ENCODE measurements at regions not wholly inside any gene's neighbourhood (a gene's known extent, or its start where the extent isn't known, plus 50 kb on each side); places are given as distances from the start of the nearest gene placed in this dataset.
A peak's percentile ranks its signal among the peaks of the same experiment; 100 is the strongest.

GRCh38 chr4:74590476-74590875, 145.5 kb downstream of the AREG start:
- no peak overlapping the region for H2AFZ ChIP-seq (ENCODE audit: insufficient read depth, low read length, poor library complexity)
- H3K27me3 ChIP-seq (ENCODE audit: insufficient read depth, low read length) = no peaks in the 10 kb centered on the region
- H3K27ac ChIP-seq (ENCODE audit: low read depth, low read length) = no peak overlapping the region
- no peak overlapping the region for H3K18ac ChIP-seq (ENCODE audit: low read length)
- H3K9me3 ChIP-seq (ENCODE audit: insufficient read depth, low read depth, low read length) = no peaks in the 10 kb centered on the region
- no peak for DNase-seq
- H3K79me2 ChIP-seq (ENCODE audit: control insufficient read depth, insufficient read depth, low read length, poor library complexity) = no peaks in the 10 kb centered on the region
- no peak overlapping the region for H3K4ac ChIP-seq (ENCODE audit: low read depth, low read length)
- H4K8ac ChIP-seq (ENCODE audit: low read depth, low read length) = no peak overlapping the region
- H3K4me3 ChIP-seq (ENCODE audit: low read depth, low read length) = no peak overlapping the region
- no peak overlapping the region for H2BK5ac ChIP-seq (ENCODE audit: low read depth, low read length, poor library complexity)
- no peak overlapping the region for H2AK5ac ChIP-seq (ENCODE audit: low read length)
- H3K23ac ChIP-seq (ENCODE audit: low read length) = no peak overlapping the region
- H2BK120ac ChIP-seq (ENCODE audit: insufficient read depth, low read length, poor library complexity) = no peak overlapping the region
- no peak overlapping the region for H4K12ac ChIP-seq (ENCODE audit: low read depth, low read length)
- no peak overlapping the region for H4K91ac ChIP-seq (ENCODE audit: low read depth, low read length)
- H3K4me2 ChIP-seq (ENCODE audit: low read length) = no peak overlapping the region
- H3K4me1 ChIP-seq (ENCODE audit: control insufficient read depth in 1 of 2, insufficient read depth in 2 of 2, low read length in 2 of 2) = no peaks in the 10 kb centered on the region
- H2BK12ac ChIP-seq (ENCODE audit: low read length) = no peak overlapping the region
- no peak overlapping the region for H3K14ac ChIP-seq (ENCODE audit: low read length)
- H3K79me1 ChIP-seq (ENCODE audit: low read length) = no peaks in the 10 kb centered on the region
- no peak overlapping the region for H3K9ac ChIP-seq (ENCODE audit: low read length)
- H3K36me3 ChIP-seq (ENCODE audit: control insufficient read depth in 1 of 2, insufficient read depth in 2 of 2, low read length in 2 of 2) = no peaks in the 10 kb centered on the region

GRCh38 chr4:74598611-74599325, 153.8 kb downstream of the AREG start:
- WGBS (ENCODE audit: extremely low coverage, insufficient coverage, insufficient read length) = no CpG with 5 or more reads among the region's 4 CpGs
- Histone ChIP-seq H3K4ac (ENCODE audit: low read depth, low read length) (no peak overlapping the region), H3K9me3 (ENCODE audit: insufficient read depth, low read depth, low read length) (peaks cover 6% of the 10 kb centered on the region), H3K79me1 (ENCODE audit: low read length) (no peaks in the 10 kb centered on the region), H3K18ac (ENCODE audit: low read length) (no peak overlapping the region), H3K23ac (ENCODE audit: low read length) (no peak overlapping the region), H4K91ac (ENCODE audit: low read depth, low read length) (no peak overlapping the region), H3K4me2 (ENCODE audit: low read length) (no peak overlapping the region), H2AK5ac (ENCODE audit: low read length) (no peak overlapping the region), H3K27ac (ENCODE audit: low read depth, low read length) (no peak overlapping the region), H2BK5ac (ENCODE audit: low read depth, low read length, poor library complexity) (no peak overlapping the region), H2BK120ac (ENCODE audit: insufficient read depth, low read length, poor library complexity) (no peak overlapping the region), H3K27me3 (ENCODE audit: insufficient read depth, low read length) (no peaks in the 10 kb centered on the region), H3K79me2 (ENCODE audit: control insufficient read depth, insufficient read depth, low read length, poor library complexity) (no peaks in the 10 kb centered on the region), H3K9ac (ENCODE audit: low read length) (no peak overlapping the region), H3K4me1 (ENCODE audit: control insufficient read depth in 1 of 2, insufficient read depth in 2 of 2, low read length in 2 of 2) (no peaks in the 10 kb centered on the region), H4K8ac (ENCODE audit: low read depth, low read length) (no peak overlapping the region), H2AFZ (ENCODE audit: insufficient read depth, low read length, poor library complexity) (no peak overlapping the region), H4K12ac (ENCODE audit: low read depth, low read length) (no peak overlapping the region), H2BK12ac (ENCODE audit: low read length) (no peak overlapping the region), H3K14ac (ENCODE audit: low read length) (no peak overlapping the region), H3K36me3 (ENCODE audit: control insufficient read depth in 1 of 2, insufficient read depth in 2 of 2, low read length in 2 of 2) (no peaks in the 10 kb centered on the region), H3K4me3 (ENCODE audit: low read depth, low read length) (no peak overlapping the region)
- DNase-seq = peak in 1 of 2 donors; percentile 8

- H3K4me1 ChIP-seq (ENCODE audit: control insufficient read depth in 1 of 2, insufficient read depth in 2 of 2, low read length in 2 of 2) = no peaks in the 10 kb centered on the region
- H3K4ac ChIP-seq (ENCODE audit: low read depth, low read length) = no peak overlapping the region
- H3K14ac ChIP-seq (ENCODE audit: low read length) = no peak overlapping the region
- no peak overlapping the region for H3K18ac ChIP-seq (ENCODE audit: low read length)
- no peak overlapping the region for H3K23ac ChIP-seq (ENCODE audit: low read length)
- H4K8ac ChIP-seq (ENCODE audit: low read depth, low read length) = no peak overlapping the region
- H3K27me3 ChIP-seq (ENCODE audit: insufficient read depth, low read length) = no peaks in the 10 kb centered on the region
- no peak overlapping the region for H2BK120ac ChIP-seq (ENCODE audit: insufficient read depth, low read length, poor library complexity)
- H3K9ac ChIP-seq (ENCODE audit: low read length) = no peak overlapping the region
- no peak overlapping the region for H3K4me3 ChIP-seq (ENCODE audit: low read depth, low read length)
- H3K27ac ChIP-seq (ENCODE audit: low read depth, low read length) = no peak overlapping the region
- H3K9me3 ChIP-seq (ENCODE audit: insufficient read depth, low read depth, low read length) = no peaks in the 10 kb centered on the region
- no peak overlapping the region for H2AFZ ChIP-seq (ENCODE audit: insufficient read depth, low read length, poor library complexity)
- H2BK5ac ChIP-seq (ENCODE audit: low read depth, low read length, poor library complexity) = no peak overlapping the region
- H3K36me3 ChIP-seq (ENCODE audit: control insufficient read depth in 1 of 2, insufficient read depth in 2 of 2, low read length in 2 of 2) = no peaks in the 10 kb centered on the region
- H3K4me2 ChIP-seq (ENCODE audit: low read length) = no peak overlapping the region
- no peaks in the 10 kb centered on the region for H3K79me1 ChIP-seq (ENCODE audit: low read length)
- H2BK12ac ChIP-seq (ENCODE audit: low read length) = no peak overlapping the region
- WGBS (ENCODE audit: extremely low coverage, insufficient coverage, insufficient read length) = no CpG with 5 or more reads among the region's 3 CpGs
- H4K12ac ChIP-seq (ENCODE audit: low read depth, low read length) = no peak overlapping the region
- no peak overlapping the region for H4K91ac ChIP-seq (ENCODE audit: low read depth, low read length)
- no peak for DNase-seq
- H3K79me2 ChIP-seq (ENCODE audit: control insufficient read depth, insufficient read depth, low read length, poor library complexity) = no peaks in the 10 kb centered on the region
- no peak overlapping the region for H2AK5ac ChIP-seq (ENCODE audit: low read length)
Observed at GRCh38 chr4:74603186-74603585, 158.2 kb downstream of the AREG start.

GRCh38 chr4:74608151-74608949, 163.4 kb downstream of the AREG start:
- no peaks in the 10 kb centered on the region for H3K27me3 ChIP-seq (ENCODE audit: insufficient read depth, low read length)
- H3K23ac ChIP-seq (ENCODE audit: low read length) = no peak overlapping the region
- no peak overlapping the region for H3K4me2 ChIP-seq (ENCODE audit: low read length)
- no CpG with 5 or more reads among the region's 2 CpGs for WGBS (ENCODE audit: extremely low coverage, insufficient coverage, insufficient read length)
- H3K4me1 ChIP-seq (ENCODE audit: control insufficient read depth in 1 of 2, insufficient read depth in 2 of 2, low read length in 2 of 2) = no peaks in the 10 kb centered on the region
- no peak overlapping the region for H3K14ac ChIP-seq (ENCODE audit: low read length)
- H4K8ac ChIP-seq (ENCODE audit: low read depth, low read length) = no peak overlapping the region
- H2BK120ac ChIP-seq (ENCODE audit: insufficient read depth, low read length, poor library complexity) = no peak overlapping the region
- H2AFZ ChIP-seq (ENCODE audit: insufficient read depth, low read length, poor library complexity) = no peak overlapping the region
- no peak overlapping the region for H4K12ac ChIP-seq (ENCODE audit: low read depth, low read length)
- peak; percentile 68 to 89 for DNase-seq
- no peak overlapping the region for H4K91ac ChIP-seq (ENCODE audit: low read depth, low read length)
- H2BK12ac ChIP-seq (ENCODE audit: low read length) = no peak overlapping the region
- H3K79me1 ChIP-seq (ENCODE audit: low read length) = no peaks in the 10 kb centered on the region
- no peak overlapping the region for H2BK5ac ChIP-seq (ENCODE audit: low read depth, low read length, poor library complexity)
- no peak overlapping the region for H3K18ac ChIP-seq (ENCODE audit: low read length)
- no peak overlapping the region for H3K4ac ChIP-seq (ENCODE audit: low read depth, low read length)
- no peaks in the 10 kb centered on the region for H3K9me3 ChIP-seq (ENCODE audit: insufficient read depth, low read depth, low read length)
- no peak overlapping the region for H2AK5ac ChIP-seq (ENCODE audit: low read length)
- H3K79me2 ChIP-seq (ENCODE audit: control insufficient read depth, insufficient read depth, low read length, poor library complexity) = no peaks in the 10 kb centered on the region
- no peaks in the 10 kb centered on the region for H3K36me3 ChIP-seq (ENCODE audit: control insufficient read depth in 1 of 2, insufficient read depth in 2 of 2, low read length in 2 of 2)
- no peak overlapping the region for H3K9ac ChIP-seq (ENCODE audit: low read length)
- no peak overlapping the region for H3K4me3 ChIP-seq (ENCODE audit: low read depth, low read length)
- no peak overlapping the region for H3K27ac ChIP-seq (ENCODE audit: low read depth, low read length)

Measured in trophoblast cell (in vitro differentiated cells and primary cell).